Activated CD8-positive, alpha-beta memory T cell treated with anti-CD3 and anti-CD28 coated beads for 1 hour (primary cell): ENCODE measurements at regions not wholly inside any gene's neighbourhood (a gene's known extent, or its start where the extent isn't known, plus 50 kb on each side); places are given as distances from the start of the nearest gene placed in this dataset.
"Not testable (repeated sequence)": the region's sequence is repeated elsewhere in the genome, so short reads cannot be mapped to it uniquely, and the experiment has no call there.

ENCODE experiments used
- DNase-seq, 2 donors: peaks; one replicate each; pipeline ENCODE4 v3.0.0-alpha.2; 2020; ENCODE audit warnings: low read depth in 1 of 2; ENCODE audit errors: extremely low read depth in 1 of 2

DNA sequence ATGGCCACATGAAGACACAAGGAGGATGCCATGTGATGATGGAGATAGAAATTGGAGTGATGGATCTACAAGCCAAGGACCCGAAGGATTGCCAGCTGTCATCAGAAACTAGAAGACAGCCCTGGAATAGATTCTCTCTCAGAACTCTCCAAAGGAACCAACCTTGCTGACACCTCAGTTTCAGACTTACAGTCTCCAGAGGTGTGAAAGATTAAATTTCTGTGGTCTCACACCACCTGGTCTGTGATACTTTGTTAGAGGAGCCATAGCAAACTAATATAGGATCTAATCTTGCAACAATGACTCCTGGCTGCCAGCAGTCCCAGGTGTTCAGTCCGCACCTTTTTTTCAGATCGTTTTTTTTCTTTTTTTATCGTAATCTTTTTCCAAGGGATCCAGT lies 647.3 kb upstream of the GHITM start:
- DNase-seq, result no peak

GRCh38 chr10:83512681-83513080 lies 626.6 kb upstream of the GHITM start:
- no peak for DNase-seq

DNA sequence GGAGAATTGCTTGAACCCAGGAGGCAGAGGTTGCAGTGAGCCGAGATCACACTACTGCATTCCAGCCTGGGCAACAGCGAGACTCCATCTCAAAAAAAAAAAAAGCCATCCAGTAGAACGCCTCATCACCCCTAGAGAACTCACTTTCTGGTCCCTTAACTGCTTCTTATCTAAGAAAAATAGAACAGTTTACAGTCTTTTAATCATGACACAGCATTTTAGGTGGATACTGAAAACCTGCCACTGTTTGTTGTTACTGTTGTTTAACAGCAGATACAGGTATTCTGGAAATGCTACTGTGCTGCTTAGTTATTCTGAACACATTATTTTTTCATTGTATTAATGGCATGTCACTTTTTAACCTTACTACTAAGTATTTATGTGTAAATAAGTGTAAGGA lies 624.3 kb upstream of the GHITM start:
- DNase-seq, result no peak

DNA sequence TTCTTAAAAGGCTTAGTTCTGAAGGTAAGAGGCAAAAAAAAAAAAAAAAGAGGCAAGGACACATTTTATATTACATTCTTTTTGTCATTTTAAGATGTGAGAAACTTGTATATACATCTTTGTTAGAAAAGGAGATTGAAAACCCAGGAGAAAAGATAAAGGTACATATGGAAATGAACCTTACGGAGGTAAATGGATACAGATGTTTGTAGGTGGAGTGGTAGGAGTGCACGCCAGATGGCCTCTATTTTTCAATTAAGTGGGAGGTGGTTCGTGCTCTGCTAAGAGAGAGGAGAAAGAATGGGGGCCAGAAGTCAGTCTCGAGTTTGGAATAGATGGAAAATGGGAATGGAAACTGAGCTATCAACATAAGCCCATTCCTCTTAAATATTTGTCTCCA lies 622.5 kb upstream of the GHITM start:
- no peak for DNase-seq

DNA sequence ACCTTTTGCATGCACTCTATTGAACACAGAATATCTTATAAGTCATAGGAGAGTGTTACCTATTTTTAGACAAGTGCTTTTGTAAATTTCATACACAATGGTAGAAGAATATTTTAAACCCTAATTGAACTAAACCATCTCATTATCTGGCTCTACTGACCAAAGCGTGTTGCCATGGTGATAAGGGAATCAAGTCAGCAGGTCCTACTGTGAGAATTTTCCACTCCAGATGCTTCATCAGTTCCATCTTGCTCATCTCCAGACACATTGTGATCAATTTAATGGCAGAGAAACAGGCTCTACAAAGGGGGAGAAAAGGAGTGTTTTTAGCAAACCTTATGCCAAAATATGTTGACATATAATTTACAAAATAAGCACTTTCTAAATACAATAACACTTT lies 621.9 kb upstream of the GHITM start:
- DNase-seq, result no peak

GRCh38 chr10:83518779-83519178 lies 620.5 kb upstream of the GHITM start:
- DNase-seq, result no peak

DNA sequence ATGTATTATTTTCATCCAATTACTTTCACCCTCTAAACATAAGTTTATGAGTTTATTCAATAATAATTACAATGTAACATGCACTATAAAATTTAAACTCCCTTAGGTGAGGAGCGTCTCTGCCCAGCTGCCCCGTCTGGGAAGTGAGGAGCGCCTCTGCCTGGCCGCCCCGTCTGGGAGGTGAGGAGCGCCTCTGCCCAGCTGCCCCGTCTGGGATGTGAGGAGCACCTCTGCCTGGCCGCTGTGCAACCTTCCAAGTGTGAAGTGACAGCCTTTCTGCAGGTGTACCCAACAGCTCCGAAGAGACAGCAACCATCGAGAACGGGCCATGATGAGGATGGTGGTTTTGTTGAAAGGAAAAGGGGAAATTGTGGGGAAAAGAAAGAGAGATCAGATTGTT lies 618.9 kb upstream of the GHITM start:
- not testable (repeated sequence) for DNase-seq

GRCh38 chr10:83522456-83522855 lies 616.9 kb upstream of the GHITM start:
- DNase-seq, result no peak

GRCh38 chr10:83522881-83523386 lies 616.4 kb upstream of the GHITM start:
- DNase-seq, result no peak

DNA sequence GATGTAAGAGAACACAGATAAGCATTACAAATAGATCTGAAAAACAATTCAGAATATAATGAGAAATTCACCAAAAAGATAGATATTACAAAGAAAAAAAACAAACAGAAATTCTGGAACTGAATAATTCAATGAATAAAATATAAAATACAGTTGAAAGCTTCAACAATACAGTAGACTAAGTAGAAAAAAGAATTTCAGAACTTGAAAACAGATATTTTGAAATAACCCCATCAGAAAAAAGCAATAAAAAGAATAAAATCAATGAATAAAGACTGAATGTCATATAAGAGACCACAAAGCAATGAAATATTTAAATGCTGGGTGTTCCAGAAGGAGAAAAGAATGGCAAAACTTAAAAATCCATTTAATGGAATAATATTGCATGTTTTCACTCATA lies 611.4 kb upstream of the GHITM start:
- no peak for DNase-seq

- DNase-seq, result no peak
Measured at GRCh38 chr10:83533290-83533689, 606.0 kb upstream of the GHITM start.

DNA sequence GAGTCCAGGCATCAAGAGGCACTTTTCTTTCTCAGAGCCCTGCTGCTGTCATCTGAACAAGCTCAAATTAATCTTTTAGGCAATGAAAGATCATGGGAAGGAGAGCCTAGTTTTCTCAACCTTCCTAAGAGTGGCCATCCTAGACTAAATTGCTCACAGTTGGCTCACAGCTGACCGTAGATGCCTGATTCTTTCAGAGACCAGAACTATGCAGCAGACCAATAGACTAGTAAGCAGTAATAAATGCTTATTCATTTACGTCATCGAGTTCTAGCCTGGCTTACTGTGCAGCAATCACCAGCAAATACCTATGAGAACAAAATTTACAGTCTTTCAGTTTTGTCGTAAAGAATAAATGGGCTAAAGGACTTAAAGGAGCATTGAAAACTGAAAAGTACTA lies 602.9 kb upstream of the GHITM start:
- no peak for DNase-seq

DNA sequence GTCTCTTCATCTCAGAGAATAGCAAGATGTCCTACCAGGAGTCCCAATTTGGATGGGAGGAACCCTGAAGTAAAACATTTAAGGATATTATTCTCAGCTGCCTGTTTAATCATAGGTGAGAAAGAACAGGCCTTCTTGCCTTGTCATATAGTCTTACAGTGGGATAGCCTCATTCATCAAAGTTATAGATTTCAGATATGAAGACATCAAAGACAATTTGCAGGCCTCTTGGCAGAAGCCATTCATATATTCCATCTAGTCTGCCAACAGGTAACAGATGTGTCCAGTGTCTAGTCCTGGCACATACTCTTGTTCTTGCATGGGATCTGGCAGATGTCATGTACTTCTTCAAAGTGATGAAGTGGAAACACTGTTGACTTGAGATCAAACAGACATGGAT lies 601.3 kb upstream of the GHITM start:
- no peak for DNase-seq

GRCh38 chr10:83539528-83540308 lies 599.6 kb upstream of the GHITM start:
- DNase-seq, result no peak

- no peak for DNase-seq
Measured at GRCh38 chr10:83541046-83541445, 598.3 kb upstream of the GHITM start.

- no peak for DNase-seq
Measured at GRCh38 chr10:83542774-83543411, 596.4 kb upstream of the GHITM start.

DNA sequence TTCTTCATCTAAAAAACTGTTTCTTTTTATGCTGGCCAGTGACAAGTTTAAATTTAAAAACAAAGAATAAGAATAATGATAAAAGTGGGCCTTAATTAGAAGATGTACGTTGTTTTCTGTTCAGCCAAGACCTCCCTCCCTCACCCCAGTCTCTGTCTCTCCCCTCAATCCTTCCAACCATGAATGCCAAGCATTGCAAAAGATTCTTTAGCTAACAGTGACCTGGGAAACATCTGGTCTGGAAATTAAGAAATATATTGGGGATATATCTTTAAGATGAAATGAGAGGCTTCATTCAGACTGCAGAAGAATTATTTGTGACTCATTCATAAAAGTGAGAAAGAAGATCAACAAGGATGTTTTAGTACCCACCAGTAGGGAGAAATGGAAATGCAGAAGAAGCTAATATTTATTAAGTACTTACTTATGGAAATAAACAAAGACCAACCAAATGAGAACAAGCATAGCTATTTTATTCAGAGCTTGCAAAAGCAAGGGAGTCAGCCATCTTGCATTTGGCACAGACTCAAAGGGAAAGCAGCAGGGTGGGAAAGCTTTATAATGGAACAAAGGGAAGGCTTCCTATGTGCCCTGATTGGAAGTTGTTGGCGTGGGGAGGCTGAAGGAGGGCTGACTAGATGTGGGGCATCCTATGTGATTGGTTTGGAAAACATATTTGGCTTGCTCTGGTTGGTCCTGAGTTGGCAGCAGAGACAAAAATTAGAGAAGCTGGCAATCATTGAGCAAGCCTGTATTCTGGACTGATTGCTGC lies 595.4 kb upstream of the GHITM start:
- no peak for DNase-seq

DNA sequence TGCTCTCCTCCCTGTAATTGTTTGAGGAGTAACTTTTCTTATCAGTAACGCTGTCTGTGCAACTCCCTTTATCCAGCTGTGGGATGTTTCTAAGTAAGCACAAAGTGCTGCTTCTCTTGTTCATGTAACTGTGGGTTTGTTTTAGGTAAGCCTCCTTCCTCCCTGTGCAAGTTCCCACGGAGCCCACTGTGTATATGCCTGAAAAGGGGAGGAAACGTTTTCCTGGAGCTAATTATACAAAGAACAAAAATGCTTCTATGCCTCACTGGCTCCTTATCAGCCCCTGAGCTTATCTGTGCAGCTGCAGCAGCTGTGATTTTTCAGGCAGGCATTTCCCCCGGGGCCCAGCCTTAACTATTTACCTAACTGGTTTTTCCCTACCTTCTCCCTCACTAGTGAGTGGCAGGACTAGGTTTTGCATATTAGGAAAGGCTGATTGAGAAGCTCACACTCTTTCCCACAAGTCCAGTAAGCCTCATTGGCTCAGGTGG lies 593.4 kb upstream of the GHITM start:
- no peak for DNase-seq

DNA sequence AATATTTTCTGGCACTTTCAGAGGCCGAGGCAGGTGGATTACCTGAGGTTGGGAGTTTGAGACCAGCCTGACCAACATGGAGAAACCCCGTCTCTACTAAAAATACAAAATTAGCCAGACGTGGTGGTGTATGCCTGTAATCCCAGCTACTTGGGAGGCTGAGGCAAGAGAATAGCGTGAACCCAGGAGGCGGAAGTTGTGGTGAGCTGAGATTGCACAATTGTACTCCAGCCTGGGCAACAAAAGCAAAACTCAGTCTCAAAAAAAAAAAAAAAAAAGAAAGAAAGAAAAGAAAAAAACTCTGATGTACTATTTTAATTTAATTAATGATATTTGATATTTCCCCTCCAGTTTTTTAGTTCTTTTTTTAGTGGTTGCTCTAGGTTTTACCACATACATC lies 588.1 kb upstream of the GHITM start:
- DNase-seq, result not testable (repeated sequence)

GRCh38 chr10:83553366-83553765 lies 585.9 kb upstream of the GHITM start:
- DNase-seq, result no peak

DNA sequence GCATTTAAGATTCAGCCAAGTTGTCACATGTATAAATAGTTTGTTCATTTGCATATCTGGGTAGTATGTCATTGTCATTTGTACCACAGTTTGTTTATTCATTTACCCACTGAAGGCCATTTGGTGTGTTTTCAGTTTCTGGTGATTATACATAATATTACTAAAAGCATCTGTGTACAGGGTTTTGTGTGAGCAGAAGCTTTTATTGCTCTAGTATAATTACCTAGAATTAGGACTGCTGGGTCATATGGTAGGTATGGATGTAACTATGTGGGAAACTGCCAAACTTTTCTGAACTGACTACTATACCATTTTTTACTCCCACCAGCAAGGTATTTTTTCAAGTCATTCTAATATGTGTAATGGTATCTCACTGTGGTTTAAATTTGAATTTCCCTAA lies 584.0 kb upstream of the GHITM start:
- no peak for DNase-seq

- no peak for DNase-seq
Measured at GRCh38 chr10:83562381-83562780, 576.9 kb upstream of the GHITM start.
